H9 (cell line): ENCODE measurements at regions not wholly inside any gene's neighbourhood (a gene's known extent, or its start where the extent isn't known, plus 50 kb on each side); places are given as distances from the start of the nearest gene placed in this dataset.

ENCODE experiments used
- DNase-seq: peaks from one replicate; pipeline ENCODE4 v3.0.0-alpha.2; 2017
- H2AFZ ChIP-seq: one replicate; pipeline ENCODE4 v1.6.1; 2013; ENCODE audit warnings: mild to moderate bottlenecking, low read length, control low read depth, moderate library complexity
- H2AK5ac ChIP-seq: 2 replicates; pipeline ENCODE4 v1.6.1; 2013; ENCODE audit warnings: low read length, control low read depth, mixed read lengths; ENCODE audit not compliant: insufficient read length
- H2BK120ac ChIP-seq: one replicate; pipeline ENCODE4 v1.6.1; 2013; ENCODE audit warnings: low read depth, mild to moderate bottlenecking, low read length, control low read depth, inconsistent platforms; ENCODE audit not compliant: poor library complexity, severe bottlenecking
- H2BK12ac ChIP-seq: 2 replicates; pipeline ENCODE4 v1.6.1; 2013; ENCODE audit warnings: low read length, control low read depth, mixed read lengths, low read depth; ENCODE audit not compliant: insufficient read length
- H2BK15ac ChIP-seq: 2 replicates; pipeline ENCODE4 v1.6.1; 2013; ENCODE audit warnings: low read depth, low read length, control low read depth
- H2BK20ac ChIP-seq: one replicate; pipeline ENCODE4 v1.6.1; 2013; ENCODE audit warnings: low read depth, mild to moderate bottlenecking, low read length, control low read depth, inconsistent platforms; ENCODE audit not compliant: poor library complexity, severe bottlenecking
- H2BK5ac ChIP-seq: 2 replicates; pipeline ENCODE4 v1.6.1; 2013; ENCODE audit warnings: low read length, control low read depth, mixed read lengths; ENCODE audit not compliant: insufficient read length
- H3K14ac ChIP-seq: 2 replicates; pipeline ENCODE4 v1.6.1; 2013; ENCODE audit warnings: low read length, control low read depth; ENCODE audit not compliant: insufficient read depth
- H3K18ac ChIP-seq: 2 replicates; pipeline ENCODE4 v1.6.1; 2013; ENCODE audit warnings: low read depth, mild to moderate bottlenecking, mixed read lengths, low read length, control low read depth; ENCODE audit not compliant: insufficient read length
- H3K23ac ChIP-seq: 2 replicates; pipeline ENCODE4 v1.6.1; 2013; ENCODE audit warnings: low read length, control low read depth, mixed read lengths, low read depth; ENCODE audit not compliant: insufficient read length
- H3K23me2 ChIP-seq: 2 replicates; pipeline ENCODE4 v1.6.1; 2013; ENCODE audit warnings: low read depth, mild to moderate bottlenecking, mixed read lengths, low read length, control low read depth; ENCODE audit not compliant: insufficient read length, poor library complexity, severe bottlenecking
- H3K27ac ChIP-seq: 2 replicates; pipeline ENCODE4 v1.5.1; 2013; ENCODE audit warnings: low read length, control low read depth, mixed read lengths, low read depth; ENCODE audit not compliant: insufficient read length
- H3K27me3 ChIP-seq: 2 replicates; pipeline ENCODE4 v1.6.1; 2013; ENCODE audit warnings: low read length, control low read depth, inconsistent platforms; ENCODE audit not compliant: insufficient read depth
- H3K4ac ChIP-seq: 2 replicates; pipeline ENCODE4 v1.6.1; 2013; ENCODE audit warnings: low read depth, mild to moderate bottlenecking, control low read depth, inconsistent platforms, low read length, moderate library complexity
- H3K4me1 ChIP-seq: 2 replicates; pipeline ENCODE4 v1.6.1; 2013; ENCODE audit warnings: low read length, control low read depth, inconsistent platforms; ENCODE audit not compliant: insufficient read depth
- H3K4me2 ChIP-seq: 2 replicates; pipeline ENCODE4 v1.6.1; 2013; ENCODE audit warnings: low read length, control low read depth, mixed read lengths; ENCODE audit not compliant: insufficient read length, insufficient read depth
- H3K56ac ChIP-seq: 2 replicates; pipeline ENCODE4 v1.6.1; 2013; ENCODE audit warnings: low read depth, mild to moderate bottlenecking, mixed read lengths, low read length, control low read depth; ENCODE audit not compliant: insufficient read length
- H3K79me1 ChIP-seq: 2 replicates; pipeline ENCODE4 v1.6.1; 2013; ENCODE audit warnings: low read depth, mild to moderate bottlenecking, moderate library complexity, low read length, control low read depth, inconsistent platforms; ENCODE audit not compliant: insufficient read depth, poor library complexity, severe bottlenecking
- H3K79me2 ChIP-seq: 2 replicates; pipeline ENCODE4 v1.6.1; 2013; ENCODE audit warnings: low read length, control low read depth, inconsistent platforms; ENCODE audit not compliant: insufficient read depth
- H3K9ac ChIP-seq: 2 replicates; pipeline ENCODE4 v1.6.1; 2013; ENCODE audit warnings: low read length, control low read depth, mixed read lengths; ENCODE audit not compliant: insufficient read length; ENCODE audit errors: extremely low read depth
- H3K9me3 ChIP-seq: one replicate; pipeline ENCODE4 v1.6.1; 2013; ENCODE audit warnings: low read depth, low read length, inconsistent platforms; ENCODE audit not compliant: control insufficient read depth
- H3T11ph ChIP-seq: one replicate; pipeline ENCODE4 v1.6.1; 2013; ENCODE audit warnings: mild to moderate bottlenecking, low read length, control low read depth, inconsistent platforms
- H4K20me1 ChIP-seq: one replicate; pipeline ENCODE4 v1.6.1; 2013; ENCODE audit not compliant: control insufficient read depth, insufficient read length, insufficient read depth
- H4K5ac ChIP-seq: 2 replicates; pipeline ENCODE4 v1.6.1; 2013; ENCODE audit warnings: low read depth, mild to moderate bottlenecking, mixed read lengths, low read length, control low read depth; ENCODE audit not compliant: insufficient read length
- H4K8ac ChIP-seq: replicated peaks from 2 replicates; pipeline ENCODE4 v1.6.1; 2013; ENCODE audit warnings: low read length, control low read depth, mixed read lengths, low read depth; ENCODE audit not compliant: insufficient read length
- H4K91ac ChIP-seq: 2 replicates; pipeline ENCODE4 v1.6.1; 2013; ENCODE audit warnings: low read depth, mild to moderate bottlenecking, moderate library complexity, mixed read lengths, low read length, control low read depth; ENCODE audit not compliant: insufficient read length
- H3K27ac Mint-ChIP-seq, 3 experiments: 2 replicates in 2 of 3; 3 replicates in 1 of 3; pipeline ENCODE4 v1.8.0; 2020 to 2021; ENCODE audit warnings: mixed read lengths in 3 of 3, mild to moderate bottlenecking in 1 of 3, moderate library complexity in 1 of 3
- H3K27me3 Mint-ChIP-seq: 2 replicates; pipeline ENCODE4 v1.8.0; 2021; ENCODE audit warnings: low read depth, mild to moderate bottlenecking, moderate library complexity, mixed read lengths
- H3K36me3 Mint-ChIP-seq, 3 experiments: 2 replicates in 2 of 3; 3 replicates in 1 of 3; pipeline ENCODE4 v1.8.0; 2020 to 2021; ENCODE audit warnings: low read depth in 3 of 3, mixed read lengths in 3 of 3; ENCODE audit not compliant: insufficient read depth in 1 of 3
- H3K4me1 Mint-ChIP-seq, 2 experiments: 2 replicates each; pipeline ENCODE4 v1.8.0; 2020; ENCODE audit warnings: mixed read lengths in 2 of 2
- H3K4me3 Mint-ChIP-seq, 2 experiments: 2 replicates in 1 of 2; 3 replicates in 1 of 2; pipeline ENCODE4 v1.8.0; 2020 to 2021; ENCODE audit warnings: mild to moderate bottlenecking in 2 of 2, mixed read lengths in 2 of 2, moderate library complexity in 1 of 2
- H3K9me3 Mint-ChIP-seq, 2 experiments: 2 replicates in 1 of 2; 3 replicates in 1 of 2; pipeline ENCODE4 v1.8.0; 2020; ENCODE audit warnings: mild to moderate bottlenecking in 2 of 2, mixed read lengths in 2 of 2, moderate library complexity in 1 of 2
- whole genome bisulfite sequencing: extraction: QIAGEN DNeasy Blood & Tissue Kit; methylation state at CpG from one replicate; pipeline ENCODE4 v1.1.7; 2013; ENCODE audit warnings: missing lambda C conversion rate, low lambda C conversion rate, mixed read lengths; ENCODE audit not compliant: insufficient read length; ENCODE audit errors: extremely low coverage; 5-methylcytosine and 5-hydroxymethylcytosine counted together
- TF ChIP-seq, protein P1 (sequence below): fragments of 200-600 bp; sonication (generic); conservative IDR thresholded peaks from 3 replicates; pipeline ENCODE4 v1.8.0; 2021; ENCODE audit warnings: antibody characterized with exemption, mild to moderate bottlenecking

DNA sequence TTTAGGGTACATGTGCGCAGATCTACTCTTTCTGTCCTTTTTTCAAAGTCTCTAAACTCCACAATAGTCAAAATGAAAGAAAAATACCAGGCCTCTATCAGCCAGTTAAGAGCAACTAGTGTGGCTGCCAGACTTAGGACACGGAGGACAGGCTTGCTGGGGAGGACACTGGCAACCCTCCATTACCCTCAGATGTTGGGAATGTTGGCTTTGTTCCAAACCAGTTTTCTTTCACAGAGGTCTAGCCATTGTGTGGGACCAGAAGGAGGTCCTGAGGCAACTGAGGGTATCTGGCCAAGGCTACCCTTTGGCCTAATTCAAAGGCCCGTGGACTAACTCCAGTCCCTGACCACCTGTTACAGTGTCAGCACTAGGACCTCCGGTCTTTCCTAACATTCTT, 51.2 kb upstream of the MED9 start:
- Histone ChIP-seq H2AK5ac (no peak overlapping the region), H3K79me1 (no peaks in the 10 kb centered on the region), H3K79me2 (no peaks in the 10 kb centered on the region), H3K14ac (no peak overlapping the region), H2BK5ac (no peak overlapping the region), H4K20me1 (no peaks in the 10 kb centered on the region), H2BK20ac (no peak overlapping the region), H2BK12ac (no peak overlapping the region), H3K4me2 (no peak overlapping the region), H3K4ac (no peak overlapping the region), H4K5ac (no peak overlapping the region), H2AFZ (no peak overlapping the region), H3K27me3 (no peaks in the 10 kb centered on the region; the same call in 1 of the 2 replicates), H4K8ac (no peak overlapping the region), H3K56ac (no peak overlapping the region), H2BK15ac (no peak overlapping the region), H3K23ac (no peak overlapping the region), H3K4me1 (no peaks in the 10 kb centered on the region), H3K23me2 (no peaks in the 10 kb centered on the region), H3K18ac (no peak overlapping the region), H4K91ac (no peak overlapping the region), H3T11ph (no peak overlapping the region), H2BK120ac (no peak overlapping the region), H3K27ac (no peak overlapping the region), H3K9ac (no peak overlapping the region), H3K9me3 (no peaks in the 10 kb centered on the region)
- Mint-ChIP-seq H3K27ac (no peak overlapping the region), H3K4me1 (no peaks in the 10 kb centered on the region; a peak in 1 of 4 replicates), H3K4me3 (no peak overlapping the region), H3K9me3 (peaks cover 21 to 36% of the 10 kb centered on the region in 2 experiments), H3K27me3 (peaks cover 40% of the 10 kb centered on the region), H3K36me3 (peaks cover 0 to 4% (median 3%) of the 10 kb centered on the region in 3 experiments; a peak in 2 of 7 replicates)
- WGBS: no CpG with 5 or more reads among the region's 4 CpGs
- no peak for DNase-seq
- TF ChIP-seq, protein P1, sequence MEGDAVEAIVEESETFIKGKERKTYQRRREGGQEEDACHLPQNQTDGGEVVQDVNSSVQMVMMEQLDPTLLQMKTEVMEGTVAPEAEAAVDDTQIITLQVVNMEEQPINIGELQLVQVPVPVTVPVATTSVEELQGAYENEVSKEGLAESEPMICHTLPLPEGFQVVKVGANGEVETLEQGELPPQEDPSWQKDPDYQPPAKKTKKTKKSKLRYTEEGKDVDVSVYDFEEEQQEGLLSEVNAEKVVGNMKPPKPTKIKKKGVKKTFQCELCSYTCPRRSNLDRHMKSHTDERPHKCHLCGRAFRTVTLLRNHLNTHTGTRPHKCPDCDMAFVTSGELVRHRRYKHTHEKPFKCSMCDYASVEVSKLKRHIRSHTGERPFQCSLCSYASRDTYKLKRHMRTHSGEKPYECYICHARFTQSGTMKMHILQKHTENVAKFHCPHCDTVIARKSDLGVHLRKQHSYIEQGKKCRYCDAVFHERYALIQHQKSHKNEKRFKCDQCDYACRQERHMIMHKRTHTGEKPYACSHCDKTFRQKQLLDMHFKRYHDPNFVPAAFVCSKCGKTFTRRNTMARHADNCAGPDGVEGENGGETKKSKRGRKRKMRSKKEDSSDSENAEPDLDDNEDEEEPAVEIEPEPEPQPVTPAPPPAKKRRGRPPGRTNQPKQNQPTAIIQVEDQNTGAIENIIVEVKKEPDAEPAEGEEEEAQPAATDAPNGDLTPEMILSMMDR: no peak
